ENCODE measurements at regions not wholly inside any gene's neighbourhood (a gene's known extent, or its start where the extent isn't known, plus 50 kb on each side); places are given as distances from the start of the nearest gene placed in this dataset.

- Mint-ChIP-seq H3K9me3 (peaks cover 15% of the 10 kb centered on the region), H3K27ac (no peak overlapping the region), H3K27me3 (peaks cover 14% of the 10 kb centered on the region), H3K36me3 (peaks cover 2% of the 10 kb centered on the region), H3K4me1 (no peaks in the 10 kb centered on the region), H3K4me3 (no peak overlapping the region)
- no peak for DNase-seq (ENCODE audit: low spot score in 2 of 2)
- ATAC-seq (ENCODE audit: low read depth) = no peak
These were observed 68.7 kb upstream of the RNF7 start for GRCh38 chr3:141669434-141669833.

GRCh38 chr3:141677701-141678100 is 60.4 kb upstream of the RNF7 start:
- Mint-ChIP-seq H3K27me3 (peaks cover 4% of the 10 kb centered on the region), H3K4me3 (no peak overlapping the region), H3K36me3 (no peaks in the 10 kb centered on the region), H3K4me1 (peaks cover 11% of the 10 kb centered on the region), H3K9me3 (peaks cover 2% of the 10 kb centered on the region), H3K27ac (no peak overlapping the region)
- no peak for DNase-seq (ENCODE audit: low spot score in 2 of 2)
- no peak for ATAC-seq (ENCODE audit: low read depth)

- peaks cover 11% of the 10 kb centered on the region for H3K4me1 Mint-ChIP-seq
- DNase-seq (ENCODE audit: low spot score in 2 of 2) = no peak
These were observed 57.3 kb upstream of the RNF7 start for GRCh38 chr3:141680620-141681389.

GRCh38 chr3:141681390-141681780 is 56.7 kb upstream of the RNF7 start:
- H3K4me1 Mint-ChIP-seq = peaks cover 14% of the 10 kb centered on the region
- ATAC-seq (ENCODE audit: low read depth) (no peak), DNase-seq (ENCODE audit: low spot score in 2 of 2) (no peak)
- peaks cover 4% of the 10 kb centered on the region for H3K27me3 Mint-ChIP-seq
- H3K27ac Mint-ChIP-seq = no peak overlapping the region
- no peaks in the 10 kb centered on the region for H3K36me3 Mint-ChIP-seq
- H3K4me3 Mint-ChIP-seq = no peak overlapping the region
- H3K9me3 Mint-ChIP-seq = peaks cover 2% of the 10 kb centered on the region

More at GRCh38 chr3:141680620-141681389, 57.3 kb upstream of the RNF7 start:
- Mint-ChIP-seq H3K27ac (no peak overlapping the region), H3K36me3 (no peaks in the 10 kb centered on the region), H3K4me3 (no peak overlapping the region), H3K9me3 (peaks cover 2% of the 10 kb centered on the region), H3K27me3 (peaks cover 4% of the 10 kb centered on the region)
- no peak for ATAC-seq (ENCODE audit: low read depth)

DNA sequence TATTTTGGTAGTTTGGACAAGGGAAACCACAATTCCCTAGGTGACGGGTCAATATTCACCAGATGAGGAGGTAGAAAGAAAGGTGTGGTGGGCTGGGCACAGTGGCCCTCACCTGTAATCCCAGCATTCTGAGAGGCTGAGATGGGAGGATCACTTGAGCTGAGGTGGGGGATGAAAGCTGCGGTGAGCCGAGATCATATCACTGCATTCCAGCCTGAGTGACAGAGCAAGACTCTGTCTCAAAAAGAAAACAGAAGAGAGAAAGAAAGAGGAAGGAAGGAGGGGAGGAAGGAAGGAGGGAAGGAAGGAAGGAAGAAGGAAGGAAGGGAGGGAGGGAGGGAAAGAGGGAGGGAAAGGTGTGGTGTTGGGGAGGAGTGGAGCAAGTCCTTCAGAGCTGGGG is 56.1 kb upstream of the RNF7 start:
- H3K9me3 Mint-ChIP-seq = peaks cover 2% of the 10 kb centered on the region
- no peak overlapping the region for H3K27ac Mint-ChIP-seq
- DNase-seq (ENCODE audit: low spot score in 2 of 2) (no peak), ATAC-seq (ENCODE audit: low read depth) (no peak)
- no peak overlapping the region for H3K4me3 Mint-ChIP-seq
- H3K27me3 Mint-ChIP-seq = peaks cover 4% of the 10 kb centered on the region
- H3K36me3 Mint-ChIP-seq = no peaks in the 10 kb centered on the region
- H3K4me1 Mint-ChIP-seq = peaks cover 18% of the 10 kb centered on the region

- DNase-seq (ENCODE audit: low spot score in 2 of 2) (no peak), ATAC-seq (ENCODE audit: low read depth) (no peak)
- Mint-ChIP-seq H3K4me3 (no peak overlapping the region), H3K4me1 (peaks cover 18% of the 10 kb centered on the region), H3K27me3 (peaks cover 4% of the 10 kb centered on the region), H3K27ac (no peak overlapping the region), H3K9me3 (peaks cover 2% of the 10 kb centered on the region), H3K36me3 (no peaks in the 10 kb centered on the region)
These were observed 55.2 kb upstream of the RNF7 start for GRCh38 chr3:141682921-141683320.

GRCh38 chr3:141684758-141685157 is 53.3 kb upstream of the RNF7 start:
- no peaks in the 10 kb centered on the region for H3K36me3 Mint-ChIP-seq
- H3K9me3 Mint-ChIP-seq = peaks cover under 1% of the 10 kb centered on the region
- no peak overlapping the region for H3K4me3 Mint-ChIP-seq
- H3K4me1 Mint-ChIP-seq = peaks cover 14% of the 10 kb centered on the region
- no peak for ATAC-seq (ENCODE audit: low read depth)
- no peak overlapping the region for H3K27ac Mint-ChIP-seq
- DNase-seq (ENCODE audit: low spot score in 2 of 2) = no peak
- peaks cover 4% of the 10 kb centered on the region for H3K27me3 Mint-ChIP-seq

DNA sequence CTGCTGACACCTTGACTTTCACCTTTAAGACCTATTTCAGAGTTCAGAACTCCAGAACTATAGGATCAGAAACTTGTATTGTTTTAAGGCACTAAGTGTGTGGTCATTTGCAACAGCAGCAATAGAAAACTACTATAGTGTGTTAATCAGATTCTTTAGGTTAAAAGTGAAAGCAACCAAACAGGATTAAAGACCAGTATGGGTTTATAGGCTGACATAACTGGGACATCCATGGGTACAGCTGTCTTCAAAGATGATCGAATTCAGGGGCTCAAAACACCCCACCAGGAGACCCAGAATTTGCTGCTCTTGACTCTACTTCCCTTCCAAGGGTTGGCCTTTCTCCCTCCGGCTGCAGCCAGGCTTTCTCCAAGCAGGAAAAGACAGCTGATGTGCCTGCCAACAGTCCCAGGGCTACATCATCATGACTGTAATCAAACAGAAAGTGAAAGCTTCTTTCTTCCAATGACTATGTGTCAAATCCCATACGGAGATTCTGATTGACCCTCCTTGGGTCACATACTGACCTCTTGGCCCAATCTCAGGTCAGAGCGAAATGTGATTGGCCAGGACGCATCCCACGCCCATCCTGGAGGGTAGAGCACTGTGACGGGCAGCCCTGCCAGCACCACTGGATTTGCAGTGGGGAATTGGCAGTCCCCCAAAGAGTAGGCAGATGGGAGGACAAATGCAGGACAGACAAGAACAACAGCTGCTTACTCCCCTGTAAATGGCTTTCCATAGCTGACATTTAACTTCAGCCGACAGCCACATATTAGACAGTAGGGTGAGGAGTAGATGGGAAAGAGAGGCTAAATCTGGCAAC is 51.4 kb upstream of the RNF7 start:
- H3K27me3 Mint-ChIP-seq = peaks cover 4% of the 10 kb centered on the region
- H3K4me1 Mint-ChIP-seq = peaks cover 11% of the 10 kb centered on the region
- ATAC-seq (ENCODE audit: low read depth) (no peak), DNase-seq (ENCODE audit: low spot score in 2 of 2) (no peak)
- H3K9me3 Mint-ChIP-seq = no peaks in the 10 kb centered on the region
- H3K27ac Mint-ChIP-seq = no peak overlapping the region
- peak overlapping the region; percentile 71 for H3K4me3 Mint-ChIP-seq
- H3K36me3 Mint-ChIP-seq = no peaks in the 10 kb centered on the region
